ENCODE measurements at regions not wholly inside any gene's neighbourhood (a gene's known extent, or its start where the extent isn't known, plus 50 kb on each side); places are given as distances from the start of the nearest gene placed in this dataset.

- in situ Hi-C loops (cut with MboI; ENCODE audit: low sequenced_read_pairs), result loop anchor here (25.0 kb wide), 1 partner anchor 407 kb away; no protein-coding TSS in a partner anchor
Measured at GRCh38 chr12:30829876-30830275, 75.1 kb upstream of the CAPRIN2 start.

DNA sequence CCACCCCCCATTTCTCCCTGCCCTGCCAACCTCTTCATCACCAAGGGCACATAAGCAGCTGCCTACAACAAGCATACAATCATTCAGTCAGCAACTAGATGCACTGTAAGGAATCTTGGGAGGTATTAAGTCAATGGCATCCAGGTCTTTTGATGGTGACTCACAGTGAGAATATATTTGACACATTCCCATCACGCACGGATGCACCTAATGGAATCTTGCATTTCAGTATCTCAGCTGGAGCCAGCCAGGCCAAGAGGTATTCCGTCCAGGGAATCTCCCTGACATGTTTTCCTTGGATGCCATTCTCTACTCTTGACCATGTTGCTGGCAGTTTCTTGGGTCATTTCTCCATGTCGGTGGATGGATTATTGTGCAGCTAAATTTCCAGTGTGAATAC is 73.9 kb upstream of the CAPRIN2 start:
- in situ Hi-C loops (cut with MboI; ENCODE audit: low sequenced_read_pairs), result loop anchor here (25.0 kb wide), 1 partner anchor 409 kb away; no protein-coding TSS in a partner anchor

DNA sequence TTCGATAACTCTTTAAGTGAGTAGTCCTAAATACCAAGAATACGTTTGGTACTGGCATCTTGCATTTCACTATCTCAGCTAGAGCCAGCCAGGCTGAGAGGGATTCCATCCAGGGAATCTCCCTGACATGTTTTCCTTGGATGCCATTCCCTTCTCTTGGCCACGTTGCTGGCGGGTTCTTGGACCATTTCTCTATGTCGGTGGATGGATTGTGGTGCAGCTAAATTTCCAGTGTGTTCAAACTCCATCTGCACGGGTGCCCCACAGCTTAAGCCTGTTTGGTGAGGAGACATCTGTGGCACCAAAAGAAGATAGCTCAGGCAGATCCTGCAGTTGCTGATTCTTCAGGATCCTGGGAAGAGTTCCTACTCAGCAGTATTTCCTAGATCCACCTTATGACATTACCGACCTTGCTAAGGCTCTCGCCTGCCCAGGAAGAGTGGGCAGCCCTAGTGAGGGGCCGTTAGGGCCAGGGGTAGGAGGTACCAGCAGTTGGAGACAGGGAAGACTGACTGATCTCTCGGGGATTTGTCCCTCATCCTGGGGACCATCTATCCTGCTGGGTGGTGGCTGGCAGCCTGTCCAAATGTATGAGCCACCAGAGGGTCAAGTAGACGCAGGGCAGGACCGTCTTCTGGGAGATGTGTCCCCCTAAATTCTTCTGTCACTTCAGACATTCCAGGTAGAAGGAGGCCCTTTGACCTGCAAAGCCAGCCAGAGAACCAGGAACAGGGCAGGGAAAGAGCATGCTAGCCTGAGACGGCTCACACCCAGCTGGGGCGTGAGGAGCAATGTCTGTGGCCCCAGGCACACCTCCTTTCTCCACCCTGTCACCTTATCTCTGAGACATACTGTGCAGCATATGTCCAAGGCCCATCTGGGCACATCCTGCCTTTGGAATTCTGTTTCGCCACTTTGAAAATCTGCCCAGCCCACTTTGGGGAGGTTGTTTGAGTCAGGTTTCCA is 72.6 kb upstream of the CAPRIN2 start:
- in situ Hi-C loops (cut with MboI; ENCODE audit: low sequenced_read_pairs), result loop anchor here (25.0 kb wide), 1 partner anchor 410 kb away; no protein-coding TSS in a partner anchor

GRCh38 chr12:30826276-30826675 is 71.5 kb upstream of the CAPRIN2 start:
- in situ Hi-C loops (cut with MboI; ENCODE audit: low sequenced_read_pairs), result loop anchor here (25.0 kb wide), 1 partner anchor 411 kb away; no protein-coding TSS in a partner anchor

- in situ Hi-C loops (cut with MboI; ENCODE audit: low sequenced_read_pairs), result loop anchor here (25.0 kb wide), 1 partner anchor 412 kb away; no protein-coding TSS in a partner anchor
Measured at GRCh38 chr12:30825341-30825740, 70.6 kb upstream of the CAPRIN2 start.

DNA sequence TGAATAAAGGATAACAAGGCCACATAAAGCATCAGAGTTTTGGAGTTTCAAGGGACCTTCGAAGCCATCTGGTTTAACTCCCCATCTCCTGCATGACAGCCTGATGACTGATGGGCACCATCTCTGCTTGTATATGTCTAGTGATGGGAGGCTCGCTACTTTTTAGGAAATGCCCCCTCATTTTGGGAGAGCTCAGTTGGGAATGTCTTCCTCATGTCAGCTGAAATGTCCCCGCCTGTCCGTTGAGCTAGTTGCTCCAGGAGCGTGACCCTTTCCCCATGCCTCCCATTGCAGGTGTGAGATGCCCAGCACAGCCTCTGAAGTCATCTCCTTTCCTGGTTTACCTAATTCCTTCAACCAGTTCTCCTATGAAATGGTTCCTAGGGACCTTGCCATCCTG is 69.6 kb upstream of the CAPRIN2 start:
- in situ Hi-C loops (cut with MboI; ENCODE audit: low sequenced_read_pairs), result loop anchor here (25.0 kb wide), 1 partner anchor 1262 kb away; no protein-coding TSS in a partner anchor

DNA sequence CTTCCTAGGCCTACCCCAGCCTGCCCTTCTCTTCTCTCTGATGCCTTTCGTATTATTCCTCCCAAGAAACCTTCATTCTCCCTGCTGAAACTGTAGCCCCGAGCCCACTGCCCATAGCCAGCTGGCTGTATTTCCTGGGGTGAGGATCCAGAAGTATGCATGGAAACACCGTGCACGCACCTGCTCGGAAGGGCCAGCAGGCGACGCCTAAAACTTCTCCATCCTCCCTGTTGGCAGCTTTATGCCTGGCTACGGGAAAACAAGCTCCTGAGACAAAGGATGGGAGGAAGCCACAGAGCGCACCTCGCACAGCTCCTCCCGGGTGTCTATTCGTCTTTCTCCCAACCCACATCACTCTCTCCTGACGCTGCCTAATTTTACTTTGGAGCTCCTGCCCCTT is 69.0 kb upstream of the CAPRIN2 start:
- in situ Hi-C loops (cut with MboI; ENCODE audit: low sequenced_read_pairs), result loop anchor here (25.0 kb wide), 1 partner anchor 1261 kb away; no protein-coding TSS in a partner anchor

DNA sequence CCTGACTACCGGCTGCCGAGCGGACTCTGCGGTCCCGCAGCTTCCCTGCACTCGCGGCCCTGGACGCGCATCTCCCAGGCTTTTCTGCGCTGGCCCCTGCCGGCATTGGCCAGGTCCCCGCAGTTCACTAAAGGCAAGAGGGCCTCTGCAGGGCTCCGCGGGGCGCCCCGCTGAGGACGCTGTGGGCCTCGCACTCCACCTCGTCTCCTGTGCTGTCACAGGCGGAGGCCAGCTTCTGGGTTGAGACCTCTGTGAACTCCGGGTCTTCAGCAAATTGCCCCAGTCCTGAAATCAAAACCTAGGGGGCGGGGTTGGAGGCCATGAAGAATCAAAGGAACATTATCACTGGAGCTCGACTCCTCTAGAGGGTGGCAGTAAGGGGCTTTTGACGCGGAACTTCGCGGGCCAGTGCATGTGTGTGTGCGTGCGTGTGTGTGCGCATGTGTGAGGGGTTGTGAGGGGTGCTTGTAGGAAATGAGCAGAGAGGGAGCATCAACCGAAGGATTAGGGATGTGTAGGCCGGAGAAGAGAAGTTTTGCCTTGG is 68.5 kb upstream of the CAPRIN2 start:
- in situ Hi-C loops (cut with MboI; ENCODE audit: low sequenced_read_pairs), result loop anchor here (25.0 kb wide), 1 partner anchor 1261 kb away; no protein-coding TSS in a partner anchor

DNA sequence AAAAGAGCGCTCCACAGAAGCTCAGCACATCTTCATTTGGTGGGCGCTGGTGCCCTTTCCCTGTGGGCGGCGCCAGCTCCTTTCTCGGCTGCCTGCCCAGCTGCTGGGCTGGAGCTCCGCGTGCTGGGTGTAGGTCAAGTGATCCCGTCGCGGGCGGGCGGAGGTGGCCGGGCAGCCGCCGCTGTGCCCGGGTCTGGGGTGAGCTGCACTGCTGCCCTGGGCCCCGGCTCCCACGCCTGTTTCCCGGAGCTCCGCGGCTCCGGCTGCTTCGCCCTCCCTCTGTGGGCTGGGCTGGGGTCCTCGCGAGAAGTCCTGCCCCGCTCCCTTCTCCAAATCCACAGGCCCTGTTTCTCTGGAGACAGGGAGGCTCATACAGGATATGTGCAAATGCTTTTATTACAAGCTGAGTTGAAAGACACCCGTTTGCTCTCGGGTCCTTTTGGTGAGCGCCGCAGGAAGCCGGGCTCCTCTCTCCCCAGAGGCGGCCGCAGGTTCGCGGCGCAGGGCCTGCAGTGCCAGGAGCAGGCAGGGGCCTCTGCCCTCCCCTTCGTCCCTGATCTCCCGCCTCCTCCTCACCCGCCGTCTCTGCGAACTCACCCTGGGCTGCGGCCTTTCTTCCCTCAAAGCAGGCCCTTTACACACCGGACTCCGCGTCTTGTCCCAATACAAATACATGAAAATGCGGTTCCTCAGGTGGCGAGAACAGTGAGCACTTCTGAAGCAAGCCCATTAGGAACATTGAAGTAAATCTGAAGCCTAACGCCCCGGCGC is 67.8 kb upstream of the CAPRIN2 start:
- in situ Hi-C loops (cut with MboI; ENCODE audit: low sequenced_read_pairs), result loop anchor here (25.0 kb wide), 1 partner anchor 1260 kb away; no protein-coding TSS in a partner anchor

DNA sequence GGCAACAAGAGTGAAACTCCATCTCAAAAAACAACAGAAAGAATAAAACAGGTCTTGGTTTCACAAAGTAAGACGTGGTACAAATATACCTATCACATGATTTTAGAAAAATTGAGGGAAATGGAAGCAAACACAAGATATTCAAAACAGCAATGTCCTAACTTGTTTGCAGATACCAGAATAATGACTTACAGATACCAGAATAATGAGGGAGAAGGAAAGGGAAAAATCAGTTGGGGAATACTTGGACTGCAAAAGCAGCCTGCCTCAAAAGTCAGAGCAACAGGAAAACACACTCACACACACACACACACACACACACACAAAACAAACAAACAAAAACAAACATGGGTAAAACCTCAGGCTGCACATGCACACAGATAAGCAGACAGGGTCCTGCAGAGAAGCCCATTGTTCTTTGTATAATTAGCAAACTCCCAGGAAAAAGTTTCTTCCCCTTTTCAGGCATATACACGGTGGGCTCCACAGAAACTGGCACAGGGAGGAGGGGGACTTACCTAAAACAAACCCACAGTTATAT is 65.7 kb upstream of the CAPRIN2 start:
- in situ Hi-C loops (cut with MboI; ENCODE audit: low sequenced_read_pairs), result loop anchor here (25.0 kb wide), 1 partner anchor 1258 kb away; no protein-coding TSS in a partner anchor

- in situ Hi-C loops (cut with MboI; ENCODE audit: low sequenced_read_pairs), result loop anchor here (25.0 kb wide), 1 partner anchor 1256 kb away; no protein-coding TSS in a partner anchor
Measured at GRCh38 chr12:30818562-30818961, 63.8 kb upstream of the CAPRIN2 start.

DNA sequence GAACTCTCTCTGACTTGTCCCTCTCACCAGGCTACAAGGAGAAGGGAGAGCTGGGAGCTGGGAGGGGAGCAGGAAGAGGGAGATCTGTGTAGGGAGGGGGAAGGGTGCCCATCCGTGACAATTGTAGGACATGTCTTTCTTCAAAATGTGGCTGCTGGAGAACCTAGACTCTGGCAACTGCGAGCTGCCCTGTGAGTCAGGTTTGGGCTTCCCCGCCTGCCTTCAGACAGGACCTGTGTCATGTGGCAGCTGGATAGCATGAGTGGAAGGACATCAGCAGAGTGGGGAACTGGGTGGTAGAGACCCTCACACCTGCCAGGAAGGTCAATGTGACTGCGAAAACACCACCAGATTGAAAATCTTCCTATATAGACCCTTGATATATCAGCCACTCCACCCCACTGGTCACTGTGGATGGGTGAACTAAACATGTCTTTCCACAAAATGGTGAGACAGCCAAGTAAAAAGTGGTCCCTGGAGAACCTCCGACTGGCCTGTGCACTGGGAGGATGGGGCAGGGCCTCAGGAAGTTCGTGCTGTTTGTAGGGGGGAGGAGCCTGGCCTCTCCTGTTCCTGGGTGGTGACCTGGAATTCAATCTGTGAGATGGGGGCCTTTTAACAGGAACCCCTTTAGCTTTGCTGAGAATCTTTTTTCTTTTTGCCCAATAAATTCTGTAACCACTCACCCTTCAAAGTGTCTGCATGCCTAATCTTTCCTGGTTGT is 62.2 kb upstream of the CAPRIN2 start:
- in situ Hi-C loops (cut with MboI; ENCODE audit: low sequenced_read_pairs), result loop anchor here (25.0 kb wide), 1 partner anchor 1255 kb away; no protein-coding TSS in a partner anchor

- in situ Hi-C loops (cut with MboI; ENCODE audit: low sequenced_read_pairs), result loop anchor here (25.0 kb wide), 1 partner anchor 1252 kb away; no protein-coding TSS in a partner anchor
Measured at GRCh38 chr12:30814295-30814655, 59.5 kb upstream of the CAPRIN2 start.

- in situ Hi-C loops (cut with MboI; ENCODE audit: low sequenced_read_pairs), result loop anchor here (25.0 kb wide), 1 partner anchor 1251 kb away; no protein-coding TSS in a partner anchor
Measured at GRCh38 chr12:30813525-30814294, 59.0 kb upstream of the CAPRIN2 start.

DNA sequence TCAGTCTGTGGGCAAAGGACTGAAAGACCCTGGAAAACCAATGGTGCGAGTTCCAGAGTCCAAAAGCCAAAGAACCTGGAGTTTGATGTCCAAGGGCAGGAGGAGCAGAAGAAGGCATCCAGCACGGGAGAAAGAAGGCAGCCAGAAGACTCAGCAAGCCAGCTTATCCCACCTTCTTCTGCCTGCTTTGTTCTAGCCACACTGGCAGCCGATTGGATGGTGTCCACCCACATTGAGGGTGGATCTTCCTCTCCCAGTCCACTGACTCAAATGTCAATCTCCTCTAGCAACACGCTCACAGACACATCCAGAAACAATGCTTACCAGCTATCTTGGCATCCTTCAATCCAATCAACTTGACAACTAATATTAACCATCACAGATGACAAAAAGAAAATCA is 57.2 kb upstream of the CAPRIN2 start:
- in situ Hi-C loops (cut with MboI; ENCODE audit: low sequenced_read_pairs), result loop anchor here (25.0 kb wide), 1 partner anchor 1250 kb away; no protein-coding TSS in a partner anchor

DNA sequence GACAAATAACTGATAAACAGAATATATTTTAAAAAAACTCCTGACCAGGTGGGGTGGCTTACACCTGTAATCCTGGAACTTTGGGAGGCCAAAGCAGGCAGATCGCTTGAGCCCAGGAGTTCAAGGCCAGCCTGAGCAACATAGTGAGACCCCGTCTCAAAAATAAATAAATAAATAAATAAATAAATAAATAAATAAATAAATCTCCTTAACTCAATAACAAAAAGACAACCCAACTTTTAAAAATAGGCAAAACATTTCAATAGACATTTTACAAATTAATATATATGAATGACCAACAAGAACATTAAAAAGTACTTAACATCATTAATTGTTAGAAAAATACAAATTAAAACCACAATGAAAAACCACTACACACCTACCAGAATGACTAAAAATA is 56.2 kb upstream of the CAPRIN2 start:
- in situ Hi-C loops (cut with MboI; ENCODE audit: low sequenced_read_pairs), result loop anchor here (25.0 kb wide), 1 partner anchor 1249 kb away; no protein-coding TSS in a partner anchor

- in situ Hi-C loops (cut with MboI; ENCODE audit: low sequenced_read_pairs), result loop anchor here (25.0 kb wide), 1 partner anchor 1245 kb away; no protein-coding TSS in a partner anchor
Measured at GRCh38 chr12:30807695-30808034, 52.9 kb upstream of the CAPRIN2 start.

DNA sequence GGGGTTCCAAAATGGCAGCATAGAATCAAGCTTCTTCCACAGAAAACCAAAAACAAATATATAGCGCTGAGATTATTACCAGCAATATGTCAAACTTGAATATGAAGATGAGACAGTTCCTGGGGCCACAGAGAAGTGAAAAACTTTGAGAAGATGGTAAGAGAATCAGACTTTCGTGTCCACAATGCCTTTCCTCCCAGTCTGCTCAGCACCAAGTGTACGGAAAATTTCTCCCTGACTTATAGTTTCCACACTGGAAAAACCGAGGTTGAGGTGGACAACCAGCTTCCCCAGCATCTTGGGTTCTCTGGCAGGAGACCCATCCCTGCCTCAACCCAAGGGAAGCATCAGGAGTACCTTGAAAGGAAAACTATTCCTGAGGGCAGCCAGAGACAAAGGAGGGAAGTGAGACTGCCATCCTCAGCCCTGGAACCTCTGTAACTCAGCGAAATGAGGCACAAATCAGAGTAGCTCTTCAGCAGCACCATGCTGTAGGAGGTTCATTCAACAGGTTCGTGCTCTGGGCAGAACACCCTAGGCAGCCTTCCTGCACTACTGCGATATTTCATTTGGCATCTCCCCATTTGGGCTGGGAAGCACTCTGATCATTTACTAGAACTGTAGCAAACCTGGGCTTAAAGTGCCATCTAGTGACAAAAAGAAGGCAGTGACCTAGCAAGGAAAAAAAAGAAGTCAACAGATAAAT is 52.4 kb upstream of the CAPRIN2 start:
- in situ Hi-C loops (cut with MboI; ENCODE audit: low sequenced_read_pairs), result loop anchor here (25.0 kb wide), 1 partner anchor 1245 kb away; no protein-coding TSS in a partner anchor
